ENCODE measurements at regions not wholly inside any gene's neighbourhood (a gene's known extent, or its start where the extent isn't known, plus 50 kb on each side); places are given as distances from the start of the nearest gene placed in this dataset.

DNA sequence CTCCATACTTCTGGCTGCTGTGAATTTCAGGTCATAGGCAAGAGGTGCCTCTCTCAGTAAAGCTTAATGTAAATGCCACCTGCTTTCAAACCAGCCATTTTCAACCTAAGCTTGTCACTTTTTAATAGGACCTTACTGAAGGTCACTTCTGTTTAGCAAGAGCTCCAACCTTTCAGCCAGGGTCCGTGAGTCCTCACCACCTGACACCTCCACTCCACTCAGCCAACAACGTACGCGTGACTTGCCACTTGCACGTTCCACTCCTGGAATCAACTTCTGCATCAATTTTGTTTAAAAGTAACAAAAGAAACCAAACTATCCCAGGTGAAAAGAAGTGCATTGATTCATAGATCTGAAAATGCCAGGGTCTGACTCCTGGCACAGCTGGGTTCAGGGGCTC is 114.4 kb downstream of the TRIM29 start:
- H2AFZ ChIP-seq (ENCODE audit: low read length, unreplicated experiment), result no peak overlapping the region
- H3K27me3 ChIP-seq (ENCODE audit: insufficient read depth, low read length), result peaks cover 56% of the 10 kb centered on the region
- no peaks in the 10 kb centered on the region for H3K79me2 ChIP-seq (ENCODE audit: control insufficient read depth, insufficient read depth, low read length, unreplicated experiment)
- no peaks in the 10 kb centered on the region for H3K4me1 ChIP-seq (ENCODE audit: control insufficient read depth, insufficient read depth, low read length, unreplicated experiment)
- no peak overlapping the region for H3K27ac ChIP-seq (ENCODE audit: low read depth, low read length)
- no peak overlapping the region for H3K4me3 ChIP-seq (ENCODE audit: low read depth, low read length)
- H3K36me3 ChIP-seq (ENCODE audit: insufficient read depth, low read length), result no peaks in the 10 kb centered on the region

DNA sequence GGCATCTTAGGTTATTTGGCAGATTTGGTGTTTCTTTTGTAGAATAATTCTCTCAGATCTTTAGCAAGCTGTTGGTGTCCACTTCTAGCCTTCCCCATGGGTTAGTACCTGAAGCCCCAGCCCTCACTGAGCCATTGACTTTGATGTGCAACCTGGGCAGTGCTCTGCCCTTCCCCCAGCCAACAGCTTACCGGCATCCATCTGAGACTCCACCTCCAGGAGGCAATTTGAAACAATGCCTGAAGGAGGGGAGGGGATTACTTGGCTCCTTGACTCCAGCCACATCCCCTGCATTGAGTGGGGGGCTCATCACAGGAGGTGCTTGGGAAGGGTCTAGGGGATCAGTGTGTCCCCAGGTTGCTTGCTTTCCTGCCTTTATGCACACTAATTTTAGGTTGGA is 114.8 kb downstream of the TRIM29 start:
- Histone ChIP-seq H2AFZ (ENCODE audit: low read length, unreplicated experiment) (no peak overlapping the region), H3K27me3 (ENCODE audit: insufficient read depth, low read length) (peaks cover 58% of the 10 kb centered on the region), H3K4me3 (ENCODE audit: low read depth, low read length) (no peak overlapping the region), H3K79me2 (ENCODE audit: control insufficient read depth, insufficient read depth, low read length, unreplicated experiment) (no peaks in the 10 kb centered on the region), H3K4me1 (ENCODE audit: control insufficient read depth, insufficient read depth, low read length, unreplicated experiment) (no peaks in the 10 kb centered on the region), H3K36me3 (ENCODE audit: insufficient read depth, low read length) (no peaks in the 10 kb centered on the region), H3K27ac (ENCODE audit: low read depth, low read length) (no peak overlapping the region)

DNA sequence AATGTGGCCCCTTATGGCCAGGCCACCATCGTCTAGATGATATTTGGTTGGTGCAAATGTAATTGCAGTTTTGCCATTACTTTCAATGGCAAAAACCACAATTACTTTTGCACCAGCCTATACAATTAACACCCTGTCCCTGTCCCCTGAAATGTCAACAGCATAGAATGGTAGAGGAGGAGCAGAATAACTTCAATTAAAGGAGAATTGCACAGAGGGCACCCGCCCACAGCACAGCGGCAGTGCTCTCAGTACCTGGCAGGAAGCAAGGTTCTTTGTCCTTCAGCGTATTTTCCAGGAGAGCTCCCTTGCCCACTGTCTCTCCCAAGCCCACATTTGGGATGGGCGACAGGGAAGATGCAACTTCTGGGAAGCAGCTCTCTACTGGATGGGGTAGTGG is 115.3 kb downstream of the TRIM29 start:
- H3K27ac ChIP-seq (ENCODE audit: low read depth, low read length), result no peak overlapping the region
- H3K4me1 ChIP-seq (ENCODE audit: control insufficient read depth, insufficient read depth, low read length, unreplicated experiment), result no peaks in the 10 kb centered on the region
- H3K4me3 ChIP-seq (ENCODE audit: low read depth, low read length), result no peak overlapping the region
- H3K36me3 ChIP-seq (ENCODE audit: insufficient read depth, low read length), result no peaks in the 10 kb centered on the region
- peaks cover 58% of the 10 kb centered on the region for H3K27me3 ChIP-seq (ENCODE audit: insufficient read depth, low read length)
- no peaks in the 10 kb centered on the region for H3K79me2 ChIP-seq (ENCODE audit: control insufficient read depth, insufficient read depth, low read length, unreplicated experiment)
- H2AFZ ChIP-seq (ENCODE audit: low read length, unreplicated experiment), result no peak overlapping the region

DNA sequence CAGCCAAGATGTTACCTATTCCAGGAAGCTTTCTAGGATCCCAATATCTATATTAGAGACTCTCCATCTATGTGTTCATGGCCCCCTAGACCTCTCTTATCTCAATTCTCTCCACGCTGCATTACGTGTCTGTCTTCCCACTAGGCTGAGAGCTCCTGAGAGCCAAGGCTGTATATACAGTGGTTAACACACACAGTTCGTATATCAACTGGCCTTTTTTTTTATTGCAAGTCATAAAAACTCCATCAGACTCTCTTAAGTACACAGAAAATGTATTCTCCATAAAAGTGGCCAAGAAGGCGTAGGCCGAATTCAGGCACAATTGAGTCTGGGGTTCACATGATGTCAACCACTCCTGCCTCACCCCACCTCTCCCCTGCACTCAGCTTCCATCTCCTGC is 115.9 kb downstream of the TRIM29 start:
- no peaks in the 10 kb centered on the region for H3K36me3 ChIP-seq (ENCODE audit: insufficient read depth, low read length)
- no peaks in the 10 kb centered on the region for H3K4me1 ChIP-seq (ENCODE audit: control insufficient read depth, insufficient read depth, low read length, unreplicated experiment)
- no peaks in the 10 kb centered on the region for H3K79me2 ChIP-seq (ENCODE audit: control insufficient read depth, insufficient read depth, low read length, unreplicated experiment)
- H3K27me3 ChIP-seq (ENCODE audit: insufficient read depth, low read length), result peaks cover 59% of the 10 kb centered on the region
- no peak overlapping the region for H3K4me3 ChIP-seq (ENCODE audit: low read depth, low read length)
- H3K27ac ChIP-seq (ENCODE audit: low read depth, low read length), result no peak overlapping the region
- no peak overlapping the region for H2AFZ ChIP-seq (ENCODE audit: low read length, unreplicated experiment)

DNA sequence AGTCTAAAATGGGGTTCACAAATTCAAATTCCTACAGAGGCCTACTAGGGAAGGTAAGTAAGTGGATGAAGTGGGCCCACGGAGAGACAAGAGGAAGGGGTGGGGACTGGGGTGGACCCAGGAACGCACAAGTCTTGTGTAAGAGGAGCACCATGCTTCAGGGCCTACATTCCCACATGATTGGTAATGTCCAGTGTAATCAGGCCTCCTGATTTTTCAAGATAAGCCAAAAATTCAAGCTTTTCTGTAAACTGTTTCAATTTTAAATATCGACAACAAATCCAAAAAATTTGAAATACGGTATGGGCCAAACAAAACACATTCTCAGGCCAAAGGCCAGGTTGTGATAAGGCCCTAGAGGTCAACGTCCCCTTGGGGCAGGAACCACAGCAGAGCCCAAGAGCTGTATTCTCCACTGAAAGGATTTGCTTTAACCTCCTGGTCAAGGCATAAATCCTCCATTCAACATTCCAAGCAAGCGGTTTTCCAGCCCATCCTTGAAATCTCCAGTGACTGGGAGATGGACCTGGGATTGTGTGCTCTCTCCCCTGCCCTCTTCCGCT is 116.4 kb downstream of the TRIM29 start:
- H3K27me3 ChIP-seq (ENCODE audit: insufficient read depth, low read length), result peaks cover 64% of the 10 kb centered on the region
- H3K36me3 ChIP-seq (ENCODE audit: insufficient read depth, low read length), result no peaks in the 10 kb centered on the region
- no peak overlapping the region for H2AFZ ChIP-seq (ENCODE audit: low read length, unreplicated experiment)
- no peaks in the 10 kb centered on the region for H3K79me2 ChIP-seq (ENCODE audit: control insufficient read depth, insufficient read depth, low read length, unreplicated experiment)
- H3K4me3 ChIP-seq (ENCODE audit: low read depth, low read length), result no peak overlapping the region
- H3K4me1 ChIP-seq (ENCODE audit: control insufficient read depth, insufficient read depth, low read length, unreplicated experiment), result no peaks in the 10 kb centered on the region
- H3K27ac ChIP-seq (ENCODE audit: low read depth, low read length), result no peak overlapping the region

DNA sequence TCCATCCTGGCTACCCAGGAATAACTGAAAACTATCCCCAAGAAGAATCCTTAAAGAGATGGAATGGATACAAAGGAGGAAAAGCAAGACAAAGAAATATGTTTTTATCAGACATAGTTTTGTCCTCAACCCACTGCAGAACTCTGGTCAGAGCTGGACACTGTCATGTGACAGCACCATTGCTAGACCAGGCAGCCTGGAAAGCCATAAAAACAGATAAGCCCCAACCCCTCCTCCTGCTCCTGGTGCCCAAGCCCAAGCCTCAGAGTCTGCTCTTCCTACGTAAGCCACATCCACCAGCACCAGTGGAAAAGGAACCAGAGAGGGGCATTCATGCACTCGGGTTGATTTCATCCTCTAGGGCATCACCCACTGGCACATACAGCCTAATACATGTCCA is 116.9 kb downstream of the TRIM29 start:
- H2AFZ ChIP-seq (ENCODE audit: low read length, unreplicated experiment), result no peak overlapping the region
- H3K27ac ChIP-seq (ENCODE audit: low read depth, low read length), result no peak overlapping the region
- H3K79me2 ChIP-seq (ENCODE audit: control insufficient read depth, insufficient read depth, low read length, unreplicated experiment), result no peaks in the 10 kb centered on the region
- H3K27me3 ChIP-seq (ENCODE audit: insufficient read depth, low read length), result peaks cover 69% of the 10 kb centered on the region
- no peaks in the 10 kb centered on the region for H3K4me1 ChIP-seq (ENCODE audit: control insufficient read depth, insufficient read depth, low read length, unreplicated experiment)
- H3K36me3 ChIP-seq (ENCODE audit: insufficient read depth, low read length), result no peaks in the 10 kb centered on the region
- no peak overlapping the region for H3K4me3 ChIP-seq (ENCODE audit: low read depth, low read length)

DNA sequence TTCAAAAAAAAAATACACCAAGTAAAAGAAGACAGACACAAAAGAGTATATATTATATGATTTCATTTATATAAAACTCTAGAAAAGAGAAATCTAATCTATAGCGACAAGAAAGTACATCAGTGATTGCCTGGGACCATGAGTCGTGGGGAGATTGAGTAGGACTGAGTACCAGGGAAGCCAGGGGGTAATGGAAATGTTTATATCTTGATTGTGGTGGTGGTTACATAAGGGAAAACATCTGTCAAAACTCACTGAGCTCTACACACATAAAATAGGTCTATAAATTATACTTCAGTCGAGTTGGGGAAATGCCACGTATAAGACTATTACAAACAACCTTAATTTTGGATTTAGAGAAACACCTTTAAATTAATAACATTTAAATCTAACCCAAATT is 117.4 kb downstream of the TRIM29 start:
- no peak overlapping the region for H2AFZ ChIP-seq (ENCODE audit: low read length, unreplicated experiment)
- H3K36me3 ChIP-seq (ENCODE audit: insufficient read depth, low read length), result no peaks in the 10 kb centered on the region
- H3K79me2 ChIP-seq (ENCODE audit: control insufficient read depth, insufficient read depth, low read length, unreplicated experiment), result no peaks in the 10 kb centered on the region
- no peak overlapping the region for H3K4me3 ChIP-seq (ENCODE audit: low read depth, low read length)
- no peaks in the 10 kb centered on the region for H3K4me1 ChIP-seq (ENCODE audit: control insufficient read depth, insufficient read depth, low read length, unreplicated experiment)
- H3K27ac ChIP-seq (ENCODE audit: low read depth, low read length), result no peak overlapping the region
- peaks cover 74% of the 10 kb centered on the region for H3K27me3 ChIP-seq (ENCODE audit: insufficient read depth, low read length)

DNA sequence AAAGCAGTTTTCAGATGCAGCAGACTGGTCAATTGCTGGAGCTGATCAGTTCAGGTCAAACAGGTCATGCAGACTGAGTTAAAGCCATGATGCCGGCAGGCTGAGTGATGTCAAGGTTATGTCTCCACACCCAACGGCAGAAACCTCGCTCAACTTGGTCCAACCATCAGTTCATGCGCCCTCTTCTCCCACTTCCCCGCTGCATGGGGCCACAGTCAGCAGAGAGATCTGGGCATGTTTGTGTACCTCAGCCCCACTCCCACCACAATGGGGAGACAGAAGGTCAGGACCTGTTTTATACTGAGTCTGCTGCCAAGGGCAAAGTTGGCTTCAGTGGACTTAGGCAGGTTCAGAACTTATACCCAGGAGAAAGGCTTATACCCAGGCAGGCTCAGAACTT is 118.7 kb downstream of the TRIM29 start:
- H3K4me3 ChIP-seq (ENCODE audit: low read depth, low read length), result no peak overlapping the region
- H3K27me3 ChIP-seq (ENCODE audit: insufficient read depth, low read length), result peaks cover 81% of the 10 kb centered on the region
- no peaks in the 10 kb centered on the region for H3K36me3 ChIP-seq (ENCODE audit: insufficient read depth, low read length)

DNA sequence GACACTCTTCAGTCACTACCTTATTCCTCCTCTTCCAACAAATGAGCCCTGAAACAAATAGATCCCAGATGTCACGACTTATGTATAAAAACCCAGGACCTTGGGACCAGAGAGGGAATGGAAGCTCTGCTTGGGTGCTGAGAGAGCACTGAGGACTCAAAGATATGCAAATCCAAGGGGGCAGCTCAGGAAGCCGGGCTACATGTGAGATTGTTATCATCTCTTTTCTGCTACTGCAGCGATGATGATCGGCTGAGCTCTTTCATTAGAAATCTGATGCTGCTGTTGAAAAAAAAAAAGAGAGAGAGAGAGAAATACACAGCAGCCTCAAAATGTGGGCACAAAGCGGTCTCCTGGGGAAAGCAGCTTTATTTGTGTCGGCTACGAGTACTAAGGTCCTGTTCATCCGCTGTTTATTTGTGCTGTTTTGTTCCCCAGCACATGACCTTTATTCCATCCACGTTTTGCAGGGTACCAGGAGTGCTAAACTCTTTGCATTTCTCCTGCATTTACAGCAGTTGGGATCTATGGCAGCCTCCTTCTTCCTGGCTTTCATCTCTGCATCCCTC is 120.2 kb downstream of the TRIM29 start:
- no peak overlapping the region for H3K4me3 ChIP-seq (ENCODE audit: low read depth, low read length)
- peaks cover 77% of the 10 kb centered on the region for H3K27me3 ChIP-seq (ENCODE audit: insufficient read depth, low read length)
- no peak overlapping the region for H3K27ac ChIP-seq (ENCODE audit: low read depth, low read length)
- no peak overlapping the region for H2AFZ ChIP-seq (ENCODE audit: low read length, unreplicated experiment)
- no peaks in the 10 kb centered on the region for H3K79me2 ChIP-seq (ENCODE audit: control insufficient read depth, insufficient read depth, low read length, unreplicated experiment)
- H3K36me3 ChIP-seq (ENCODE audit: insufficient read depth, low read length), result no peaks in the 10 kb centered on the region
- no peaks in the 10 kb centered on the region for H3K4me1 ChIP-seq (ENCODE audit: control insufficient read depth, insufficient read depth, low read length, unreplicated experiment)

More for the DNA sequence above, 118.7 kb downstream of the TRIM29 start:
- Histone ChIP-seq H3K4me1 (ENCODE audit: control insufficient read depth, insufficient read depth, low read length, unreplicated experiment) (no peaks in the 10 kb centered on the region), H2AFZ (ENCODE audit: low read length, unreplicated experiment) (no peak overlapping the region), H3K79me2 (ENCODE audit: control insufficient read depth, insufficient read depth, low read length, unreplicated experiment) (no peaks in the 10 kb centered on the region), H3K27ac (ENCODE audit: low read depth, low read length) (no peak overlapping the region)

DNA sequence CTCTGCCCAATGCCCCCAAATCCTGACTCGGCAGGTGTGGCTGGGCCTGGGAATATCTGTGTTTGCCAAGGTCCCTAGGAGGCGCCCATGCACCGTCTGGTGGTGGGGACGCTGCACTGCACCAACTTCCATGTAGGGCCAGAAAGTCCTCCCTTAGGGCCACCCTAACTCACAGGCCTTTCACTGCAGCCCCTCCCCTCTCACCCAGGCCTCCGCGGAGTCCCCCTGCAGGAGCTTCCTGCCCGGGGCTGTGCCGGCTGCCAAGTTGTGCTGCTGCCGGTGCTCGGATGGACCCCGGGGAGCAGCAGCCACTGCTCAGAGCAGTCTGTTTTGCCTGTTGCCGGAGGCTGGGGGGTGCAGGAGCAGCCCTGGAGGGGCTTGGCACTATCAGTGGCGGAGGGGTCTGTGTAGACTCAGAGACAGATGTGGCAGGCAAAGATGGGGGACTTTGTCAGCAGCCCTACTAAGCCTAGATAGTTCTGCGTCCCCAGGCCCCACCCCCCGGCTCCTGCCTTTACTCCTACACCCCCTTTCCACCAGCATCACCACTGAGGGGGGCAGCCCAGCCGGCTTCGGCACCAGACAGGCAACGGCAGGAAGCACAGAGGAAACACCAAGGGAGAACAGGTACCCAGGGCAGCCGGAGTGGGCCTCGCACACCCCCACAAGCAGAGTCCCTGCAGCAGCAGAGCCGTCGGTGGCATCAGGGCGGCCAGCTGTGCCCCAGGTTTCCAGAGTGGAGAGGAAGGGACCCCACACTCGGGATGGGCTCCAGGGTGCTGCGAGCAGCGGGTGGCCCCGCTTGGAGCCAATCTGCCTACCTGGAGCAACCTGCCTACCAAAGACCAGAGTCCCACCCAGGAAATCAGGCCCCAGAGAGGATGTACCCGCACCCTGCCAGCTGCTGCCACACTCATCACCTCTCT is 124.3 kb downstream of the TRIM29 start:
- Histone ChIP-seq H3K79me2 (ENCODE audit: control insufficient read depth, insufficient read depth, low read length, unreplicated experiment) (no peaks in the 10 kb centered on the region), H3K27me3 (ENCODE audit: insufficient read depth, low read length) (peaks cover 94% of the 10 kb centered on the region), H3K4me1 (ENCODE audit: control insufficient read depth, insufficient read depth, low read length, unreplicated experiment) (no peaks in the 10 kb centered on the region), H2AFZ (ENCODE audit: low read length, unreplicated experiment) (no peak overlapping the region), H3K27ac (ENCODE audit: low read depth, low read length) (no peak overlapping the region), H3K36me3 (ENCODE audit: insufficient read depth, low read length) (no peaks in the 10 kb centered on the region), H3K4me3 (ENCODE audit: low read depth, low read length) (no peak overlapping the region)

DNA sequence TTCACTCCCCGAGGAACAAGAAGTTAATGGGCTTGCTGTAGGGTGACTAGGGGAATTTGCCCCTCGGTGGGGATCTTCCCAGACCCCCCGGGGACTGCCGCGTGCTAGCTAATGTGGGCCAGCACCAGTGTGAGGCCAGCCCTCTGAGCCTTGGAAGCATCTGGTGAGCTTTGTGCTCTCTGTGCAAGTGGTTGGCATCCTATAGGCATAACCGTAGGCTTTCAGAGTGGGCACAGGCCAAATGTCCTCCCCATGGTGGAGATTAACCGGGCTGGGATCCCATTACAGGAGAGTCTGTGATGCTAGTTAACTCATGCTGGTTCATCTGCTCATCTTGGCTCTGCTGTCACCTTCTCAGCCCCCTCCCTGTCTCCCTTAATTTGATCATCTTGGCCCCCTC is 125.7 kb downstream of the TRIM29 start:
- Histone ChIP-seq H3K27me3 (ENCODE audit: insufficient read depth, low read length) (peaks cover 94% of the 10 kb centered on the region), H3K27ac (ENCODE audit: low read depth, low read length) (no peak overlapping the region), H3K36me3 (ENCODE audit: insufficient read depth, low read length) (no peaks in the 10 kb centered on the region), H3K4me3 (ENCODE audit: low read depth, low read length) (no peak overlapping the region), H3K4me1 (ENCODE audit: control insufficient read depth, insufficient read depth, low read length, unreplicated experiment) (no peaks in the 10 kb centered on the region), H2AFZ (ENCODE audit: low read length, unreplicated experiment) (no peak overlapping the region), H3K79me2 (ENCODE audit: control insufficient read depth, insufficient read depth, low read length, unreplicated experiment) (no peaks in the 10 kb centered on the region)

All from ACC112 (cell line).